Trophoblast cell (in vitro differentiated cells and primary cell): ENCODE measurements at regions not wholly inside any gene's neighbourhood (a gene's known extent, or its start where the extent isn't known, plus 50 kb on each side); places are given as distances from the start of the nearest gene placed in this dataset.
"Not testable (repeated sequence)": the region's sequence is repeated elsewhere in the genome, so short reads cannot be mapped to it uniquely, and the experiment has no call there.

Experiments
- DNase-seq, 2 donors: peaks; one replicate each; pipeline ENCODE4 v3.0.0-alpha.2; 2016
- H2AFZ ChIP-seq: 2 replicates; pipeline ENCODE4 v1.6.1; 2013; ENCODE audit warnings: low read length, moderate library complexity, mild to moderate bottlenecking; ENCODE audit not compliant: insufficient read depth, poor library complexity
- H2AK5ac ChIP-seq: 2 replicates; pipeline ENCODE4 v1.6.1; 2013; ENCODE audit warnings: mild to moderate bottlenecking, low read length
- H2BK120ac ChIP-seq: 2 replicates; pipeline ENCODE4 v1.6.1; 2013; ENCODE audit warnings: low read length, mild to moderate bottlenecking, moderate library complexity; ENCODE audit not compliant: insufficient read depth, poor library complexity
- H2BK12ac ChIP-seq: 2 replicates; pipeline ENCODE4 v1.6.1; 2013; ENCODE audit warnings: mild to moderate bottlenecking, low read length, moderate library complexity
- H2BK5ac ChIP-seq: 2 replicates; pipeline ENCODE4 v1.6.1; 2013; ENCODE audit warnings: low read length, low read depth, moderate library complexity, mild to moderate bottlenecking; ENCODE audit not compliant: poor library complexity
- H3K14ac ChIP-seq: 2 replicates; pipeline ENCODE4 v1.6.1; 2013; ENCODE audit warnings: mild to moderate bottlenecking, low read length
- H3K18ac ChIP-seq: 2 replicates; pipeline ENCODE4 v1.6.1; 2013; ENCODE audit warnings: mild to moderate bottlenecking, low read length
- H3K23ac ChIP-seq: 2 replicates; pipeline ENCODE4 v1.6.1; 2013; ENCODE audit warnings: low read length
- H3K27ac ChIP-seq: 2 replicates; pipeline ENCODE4 v1.5.1; 2013; ENCODE audit warnings: low read depth, mild to moderate bottlenecking, inconsistent platforms, low read length, moderate library complexity
- H3K27me3 ChIP-seq: 2 replicates; pipeline ENCODE4 v1.6.1; 2013; ENCODE audit warnings: inconsistent platforms, mild to moderate bottlenecking, low read length, moderate library complexity; ENCODE audit not compliant: insufficient read depth
- H3K36me3 ChIP-seq, 2 experiments: 1 replicate in 1 of 2; 2 replicates in 1 of 2; pipeline ENCODE4 v1.6.1; 2013; ENCODE audit warnings: low read length in 2 of 2, mild to moderate bottlenecking in 2 of 2, moderate library complexity in 1 of 2; ENCODE audit not compliant: insufficient read depth in 2 of 2, control insufficient read depth in 1 of 2
- H3K4ac ChIP-seq: 2 replicates; pipeline ENCODE4 v1.6.1; 2013; ENCODE audit warnings: low read depth, mild to moderate bottlenecking, low read length, moderate library complexity
- H3K4me1 ChIP-seq, 2 experiments: 1 replicate in 1 of 2; 2 replicates in 1 of 2; pipeline ENCODE4 v1.6.1; 2013; ENCODE audit warnings: low read length in 2 of 2, mild to moderate bottlenecking in 2 of 2, moderate library complexity in 1 of 2; ENCODE audit not compliant: insufficient read depth in 2 of 2, control insufficient read depth in 1 of 2
- H3K4me2 ChIP-seq: 2 replicates; pipeline ENCODE4 v1.6.1; 2013; ENCODE audit warnings: inconsistent platforms, mild to moderate bottlenecking, low read length, moderate library complexity
- H3K4me3 ChIP-seq: 2 replicates; pipeline ENCODE4 v1.5.1; 2013; ENCODE audit warnings: mild to moderate bottlenecking, low read depth, low read length, inconsistent platforms
- H3K79me1 ChIP-seq: one replicate; pipeline ENCODE4 v1.6.1; 2013; ENCODE audit warnings: low read length
- H3K79me2 ChIP-seq: 2 replicates; pipeline ENCODE4 v1.6.1; 2013; ENCODE audit warnings: low read length, mild to moderate bottlenecking; ENCODE audit not compliant: control insufficient read depth, insufficient read depth, poor library complexity
- H3K9ac ChIP-seq: 2 replicates; pipeline ENCODE4 v1.6.1; 2013; ENCODE audit warnings: mild to moderate bottlenecking, low read length
- H3K9me3 ChIP-seq: 2 replicates; pipeline ENCODE4 v1.6.1; 2013; ENCODE audit warnings: low read depth, mild to moderate bottlenecking, control low read depth, inconsistent platforms, low read length; ENCODE audit not compliant: insufficient read depth
- H4K12ac ChIP-seq: 2 replicates; pipeline ENCODE4 v1.6.1; 2013; ENCODE audit warnings: low read depth, mild to moderate bottlenecking, low read length, moderate library complexity
- H4K8ac ChIP-seq: 2 replicates; pipeline ENCODE4 v1.6.1; 2013; ENCODE audit warnings: low read depth, mild to moderate bottlenecking, low read length, moderate library complexity
- H4K91ac ChIP-seq: one replicate; pipeline ENCODE4 v1.6.1; 2013; ENCODE audit warnings: low read depth, mild to moderate bottlenecking, low read length, moderate library complexity
- WGBS: extraction: QIAGEN DNeasy Blood & Tissue Kit; methylation state at CpG from one replicate; pipeline ENCODE4 v1.1.7; 2013; ENCODE audit warnings: missing lambda C conversion rate; ENCODE audit not compliant: insufficient read length, insufficient coverage; ENCODE audit errors: extremely low coverage; 5-methylcytosine and 5-hydroxymethylcytosine counted together

DNA sequence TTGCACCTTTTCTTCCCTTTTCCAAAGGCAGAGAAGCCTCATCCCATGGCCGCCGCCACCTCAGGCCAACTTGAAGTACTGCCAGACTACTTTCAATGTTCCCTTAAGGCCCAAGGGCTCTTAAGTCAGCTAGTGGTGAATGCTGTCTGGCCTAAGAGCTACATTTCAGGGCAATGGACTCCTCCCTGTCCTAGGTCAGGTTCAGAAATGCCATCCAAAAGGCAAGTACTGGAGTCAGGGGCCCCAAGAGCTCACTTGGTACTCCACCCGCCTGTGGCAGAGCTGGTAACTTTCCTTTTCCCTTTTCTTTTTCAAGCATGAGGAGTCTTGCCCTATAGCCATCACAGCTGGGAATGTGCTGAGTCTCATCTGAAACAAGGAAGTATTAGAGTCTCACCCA is 327.1 kb downstream of the NAP1L3 start:
- Histone ChIP-seq H2BK120ac (no peak overlapping the region), H3K23ac (no peak overlapping the region), H3K27ac (no peak overlapping the region), H3K14ac (no peak overlapping the region), H3K36me3 (no peaks in the 10 kb centered on the region), H4K8ac (no peak overlapping the region), H3K4me3 (no peak overlapping the region), H2AK5ac (no peak overlapping the region), H3K9me3 (no peaks in the 10 kb centered on the region), H3K27me3 (no peaks in the 10 kb centered on the region), H3K79me1 (no peaks in the 10 kb centered on the region), H3K79me2 (no peaks in the 10 kb centered on the region), H4K91ac (no peak overlapping the region), H3K4me1 (no peaks in the 10 kb centered on the region), H4K12ac (no peak overlapping the region), H3K4me2 (no peak overlapping the region), H3K18ac (no peak overlapping the region), H3K9ac (no peak overlapping the region), H2BK5ac (no peak overlapping the region), H2BK12ac (no peak overlapping the region), H2AFZ (no peak overlapping the region), H3K4ac (no peak overlapping the region)
- WGBS: no CpG with 5 or more reads among the region's 3 CpGs
- DNase-seq: no peak

GRCh38 chrX:93344287-93344686 is 329.1 kb downstream of the NAP1L3 start:
- not testable (repeated sequence) for H3K18ac ChIP-seq, H3K14ac ChIP-seq, H3K4me2 ChIP-seq, H4K91ac ChIP-seq, H2AK5ac ChIP-seq, H3K4me3 ChIP-seq, H3K9ac ChIP-seq, H4K12ac ChIP-seq, H3K79me2 ChIP-seq, H3K27ac ChIP-seq, DNase-seq, H3K9me3 ChIP-seq, H3K23ac ChIP-seq, H2BK12ac ChIP-seq, H3K36me3 ChIP-seq, H3K4ac ChIP-seq, H3K79me1 ChIP-seq, H3K4me1 ChIP-seq, H4K8ac ChIP-seq, H2BK120ac ChIP-seq, H3K27me3 ChIP-seq, H2AFZ ChIP-seq, H2BK5ac ChIP-seq
- WGBS: no CpG with 5 or more reads among the region's 2 CpGs

GRCh38 chrX:93332329-93332728 is 341.0 kb downstream of the NAP1L3 start:
- H3K23ac ChIP-seq: no peak overlapping the region
- no peak overlapping the region for H2AFZ ChIP-seq
- no peak overlapping the region for H2AK5ac ChIP-seq
- no peaks in the 10 kb centered on the region for H3K9me3 ChIP-seq
- no peak overlapping the region for H3K9ac ChIP-seq
- H2BK5ac ChIP-seq: no peak overlapping the region
- H3K36me3 ChIP-seq: no peaks in the 10 kb centered on the region
- no peak overlapping the region for H4K12ac ChIP-seq
- no peak overlapping the region for H2BK120ac ChIP-seq
- H3K4me3 ChIP-seq: no peak overlapping the region
- no peak overlapping the region for H3K18ac ChIP-seq
- no peaks in the 10 kb centered on the region for H3K79me1 ChIP-seq
- no peak overlapping the region for H3K4ac ChIP-seq
- no peaks in the 10 kb centered on the region for H3K4me1 ChIP-seq
- no peaks in the 10 kb centered on the region for H3K27me3 ChIP-seq
- H3K79me2 ChIP-seq: no peaks in the 10 kb centered on the region
- no CpG with 5 or more reads among the region's 2 CpGs for WGBS
- H3K14ac ChIP-seq: no peak overlapping the region
- DNase-seq: no peak
- H2BK12ac ChIP-seq: no peak overlapping the region
- H4K8ac ChIP-seq: no peak overlapping the region
- H3K4me2 ChIP-seq: no peak overlapping the region
- no peak overlapping the region for H4K91ac ChIP-seq
- H3K27ac ChIP-seq: no peak overlapping the region

DNA sequence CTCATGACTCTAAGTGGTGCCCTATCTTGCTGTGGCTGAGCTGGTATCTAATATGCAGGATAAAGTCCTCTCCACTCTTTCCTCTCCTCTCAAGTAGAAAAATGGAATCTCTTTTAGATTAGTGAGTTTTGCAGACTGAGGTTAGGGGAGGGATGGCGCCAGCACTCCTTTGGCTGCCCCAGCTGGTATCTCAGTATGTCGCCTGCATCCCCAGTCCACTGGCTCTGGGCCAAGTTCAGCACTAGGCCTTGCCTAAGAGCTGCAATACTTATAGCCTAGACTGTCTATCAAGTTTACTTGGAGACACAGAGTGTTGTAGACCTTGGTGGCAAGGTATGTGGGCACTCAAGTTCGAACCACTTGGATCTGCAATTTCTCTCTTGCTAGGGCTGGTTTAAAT is 351.3 kb downstream of the NAP1L3 start:
- Histone ChIP-seq H4K12ac (no peak overlapping the region), H3K27ac (no peak overlapping the region), H3K18ac (no peak overlapping the region), H3K9me3 (no peaks in the 10 kb centered on the region), H2AK5ac (no peak overlapping the region), H3K27me3 (no peaks in the 10 kb centered on the region), H3K36me3 (no peaks in the 10 kb centered on the region), H3K4ac (no peak overlapping the region), H3K9ac (no peak overlapping the region), H2BK120ac (no peak overlapping the region), H3K79me1 (no peaks in the 10 kb centered on the region), H4K91ac (no peak overlapping the region), H3K79me2 (no peaks in the 10 kb centered on the region), H2AFZ (no peak overlapping the region), H2BK12ac (no peak overlapping the region), H2BK5ac (no peak overlapping the region), H4K8ac (no peak overlapping the region), H3K4me2 (no peak overlapping the region), H3K23ac (no peak overlapping the region), H3K14ac (no peak overlapping the region), H3K4me1 (no peaks in the 10 kb centered on the region), H3K4me3 (no peak overlapping the region)
- DNase-seq: no peak
- WGBS: no CpG with 5 or more reads among the region's 3 CpGs
